Transverse colon (tissue), 4 donors: ENCODE measurements at regions not wholly inside any gene's neighbourhood (a gene's known extent, or its start where the extent isn't known, plus 50 kb on each side); places are given as distances from the start of the nearest gene placed in this dataset.

Experiments
- CTCF ChIP-seq, 5 experiments: fragments of 200-600 bp in 3 of 5; fragments of 450-650 bp in 2 of 5; sonication (generic) in 3 of 5; IDR thresholded peaks; 1 replicate in 2 of 5; 2 replicates in 3 of 5; pipeline ENCODE4 v1.5.1; 2016 to 2017; ENCODE audit warnings: antibody characterized with exemption in 5 of 5, inconsistent platforms in 3 of 5, mild to moderate bottlenecking in 2 of 5, moderate library complexity in 1 of 5
- POLR2AphosphoS5 ChIP-seq, 3 donors: sonication (generic); formaldehyde crosslinking; IDR thresholded peaks; one replicate each; pipeline ENCODE4 v1.6.1; 2016; ENCODE audit warnings: antibody characterized with exemption in 3 of 3

- TF ChIP-seq CTCF (IDR thresholded peaks at IDR 0.05) = no peak
- no peak for TF ChIP-seq POLR2AphosphoS5 (IDR thresholded peaks at IDR 0.05)
Observed at GRCh38 chr6:47944846-47945245, 163.0 kb downstream of the OPN5 start.
